ENCODE measurements at regions not wholly inside any gene's neighbourhood (a gene's known extent, or its start where the extent isn't known, plus 50 kb on each side); places are given as distances from the start of the nearest gene placed in this dataset.
"Not testable (repeated sequence)": the region's sequence is repeated elsewhere in the genome, so short reads cannot be mapped to it uniquely, and the experiment has no call there.

DNA sequence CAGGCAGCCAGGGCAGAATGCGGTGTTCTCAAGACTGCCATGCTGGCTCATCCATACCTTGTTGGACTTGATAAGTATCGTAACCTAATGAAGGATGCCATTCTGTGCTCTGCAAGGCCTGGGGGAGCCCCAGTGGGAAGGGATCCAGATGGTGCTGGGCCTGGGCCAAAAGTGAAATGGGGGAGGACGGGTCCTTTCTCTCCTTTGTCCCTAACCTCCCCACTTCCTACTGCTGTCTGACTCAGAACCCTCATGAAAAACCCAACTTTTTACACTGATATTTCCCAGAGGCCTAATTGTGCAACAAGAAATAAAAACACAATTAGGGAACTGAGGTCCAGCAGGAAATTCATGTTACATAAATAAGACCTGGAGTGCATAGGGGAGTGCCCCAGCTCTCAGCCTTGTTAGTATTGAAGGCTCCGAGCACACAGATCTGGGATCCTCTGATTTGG lies 193.7 kb upstream of the SVIL start:
- Histone ChIP-seq H3K9me3 (no peaks in the 10 kb centered on the region), H3K4me3 (no peak overlapping the region), H3K36me3 (replicated peaks) (no peaks in the 10 kb centered on the region), H3K4me1 (no peaks in the 10 kb centered on the region), H3K27me3 (ENCODE audit: low read depth) (no peaks in the 10 kb centered on the region)
- no peak for DNase-seq (ENCODE audit: low spot score in 2 of 2)
- in situ Hi-C loops (cut with MboI; ENCODE audit: low sequenced_read_pairs), result no loop called here

DNA sequence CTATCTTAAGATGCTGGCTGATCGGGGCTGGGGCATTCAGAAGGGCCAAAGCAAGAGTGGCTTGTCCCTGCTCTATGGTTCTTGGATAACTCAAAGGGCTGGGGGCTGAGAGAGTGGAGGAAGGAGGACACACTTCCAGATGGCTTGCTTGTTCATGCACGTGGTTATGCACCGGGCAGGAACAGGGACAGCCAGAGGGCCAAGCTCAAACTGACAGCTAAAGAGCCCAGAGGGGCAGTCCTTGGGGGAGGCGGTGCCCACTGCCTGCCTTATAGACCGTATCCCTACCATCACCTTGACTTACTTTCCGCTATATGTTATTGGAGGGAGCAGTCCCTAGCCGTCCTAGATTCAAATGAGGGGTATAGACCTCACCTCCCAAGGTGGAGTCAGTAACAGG lies 192.7 kb upstream of the SVIL start:
- in situ Hi-C loops (cut with MboI; ENCODE audit: low sequenced_read_pairs), result no loop called here

DNA sequence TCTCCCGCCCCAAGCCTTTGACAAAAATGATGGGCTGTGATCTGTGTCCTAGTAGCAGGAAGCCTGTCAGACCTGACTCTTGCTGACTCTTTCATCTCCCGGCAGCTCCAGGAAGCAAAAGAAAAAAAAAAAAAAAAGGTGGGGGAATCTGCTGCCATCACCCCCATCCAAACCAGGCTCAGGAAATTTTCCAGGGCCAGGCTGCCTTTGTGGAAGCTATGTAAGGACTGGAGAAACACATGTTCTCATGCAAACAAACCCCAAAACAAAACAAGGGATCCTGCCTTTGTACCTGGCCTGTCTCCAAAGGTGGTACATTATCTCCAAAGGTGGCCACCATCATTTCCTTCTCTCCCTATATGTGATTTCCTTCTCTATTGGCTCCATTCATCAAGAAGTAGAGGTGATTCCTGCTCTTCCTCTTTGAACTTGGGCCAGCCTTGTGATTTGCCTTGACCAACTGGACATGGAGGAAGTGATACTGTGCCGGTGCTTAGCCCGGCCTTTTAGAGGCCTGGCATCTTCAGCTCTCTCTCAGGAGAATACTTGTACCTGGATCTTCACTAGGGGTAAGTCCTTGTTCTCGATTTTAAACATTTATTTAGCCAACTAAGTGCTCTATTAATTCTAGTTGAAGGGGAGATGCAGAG lies 192.2 kb upstream of the SVIL start:
- Histone ChIP-seq H3K9me3 (no peaks in the 10 kb centered on the region), H3K4me3 (no peak overlapping the region), H3K4me1 (no peaks in the 10 kb centered on the region), H3K27me3 (ENCODE audit: low read depth) (no peaks in the 10 kb centered on the region), H3K36me3 (replicated peaks) (no peaks in the 10 kb centered on the region)
- in situ Hi-C loops (cut with MboI; ENCODE audit: low sequenced_read_pairs), result no loop called here
- no peak for DNase-seq (ENCODE audit: low spot score in 2 of 2)

More for the DNA sequence above, 192.7 kb upstream of the SVIL start:
- Histone ChIP-seq H3K9me3 (no peaks in the 10 kb centered on the region), H3K4me1 (no peaks in the 10 kb centered on the region), H3K36me3 (replicated peaks) (no peaks in the 10 kb centered on the region), H3K27me3 (ENCODE audit: low read depth) (no peaks in the 10 kb centered on the region), H3K4me3 (no peak overlapping the region)
- no peak for DNase-seq (ENCODE audit: low spot score in 2 of 2)

DNA sequence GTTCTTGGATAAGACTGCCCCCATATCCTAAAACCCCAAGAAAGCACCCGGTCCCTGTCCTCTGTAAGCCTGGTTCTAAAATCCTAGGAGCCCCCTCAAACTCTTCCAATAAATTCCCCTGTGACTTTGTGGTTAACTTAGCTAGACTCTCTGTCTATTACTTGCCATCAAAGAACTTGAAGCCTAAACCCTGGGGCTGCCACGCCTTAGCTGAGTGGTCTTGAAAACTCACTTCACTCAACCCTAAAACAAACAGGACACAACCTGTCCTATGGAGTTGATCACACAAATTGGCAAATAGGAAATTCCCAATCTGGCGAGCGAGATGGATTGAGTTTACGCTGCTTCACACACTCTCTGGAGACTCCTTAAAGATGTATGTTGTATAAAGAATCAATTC lies 191.4 kb upstream of the SVIL start:
- no peaks in the 10 kb centered on the region for H3K27me3 ChIP-seq (ENCODE audit: low read depth)
- no peak overlapping the region for H3K4me3 ChIP-seq
- H3K36me3 ChIP-seq (replicated peaks), result no peaks in the 10 kb centered on the region
- no peak for DNase-seq (ENCODE audit: low spot score in 2 of 2)
- no peaks in the 10 kb centered on the region for H3K9me3 ChIP-seq
- in situ Hi-C loops (cut with MboI; ENCODE audit: low sequenced_read_pairs), result no loop called here
- no peaks in the 10 kb centered on the region for H3K4me1 ChIP-seq

DNA sequence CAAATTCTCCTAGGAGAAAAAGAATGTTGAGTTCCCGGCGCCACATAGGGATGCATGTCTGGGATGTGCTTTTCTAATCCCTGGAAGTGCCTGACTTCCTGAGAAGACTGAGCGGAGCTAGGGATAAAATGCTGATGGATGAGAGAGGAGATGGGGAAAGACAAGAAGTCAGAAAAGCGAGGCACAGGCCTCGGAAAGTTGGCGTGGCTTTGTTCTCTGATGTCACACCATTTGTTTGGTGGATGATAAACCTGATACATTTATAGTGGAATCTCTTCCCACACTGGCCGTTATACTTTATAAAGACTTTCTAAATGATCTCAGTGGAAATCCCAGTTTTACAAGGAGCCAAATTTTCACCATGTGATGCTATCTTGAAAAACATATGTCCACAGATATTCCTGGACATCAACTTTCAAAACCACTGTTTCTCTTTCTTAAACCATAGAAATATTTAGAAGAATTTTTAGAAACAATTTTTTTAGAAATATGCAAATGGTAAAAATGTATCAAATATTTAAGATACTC lies 188.8 kb upstream of the SVIL start:
- Histone ChIP-seq H3K4me3 (no peak overlapping the region), H3K4me1 (no peaks in the 10 kb centered on the region), H3K36me3 (replicated peaks) (no peaks in the 10 kb centered on the region), H3K27me3 (ENCODE audit: low read depth) (no peaks in the 10 kb centered on the region), H3K9me3 (no peaks in the 10 kb centered on the region)
- DNase-seq (ENCODE audit: low spot score in 2 of 2), result no peak
- in situ Hi-C loops (cut with MboI; ENCODE audit: low sequenced_read_pairs), result no loop called here

DNA sequence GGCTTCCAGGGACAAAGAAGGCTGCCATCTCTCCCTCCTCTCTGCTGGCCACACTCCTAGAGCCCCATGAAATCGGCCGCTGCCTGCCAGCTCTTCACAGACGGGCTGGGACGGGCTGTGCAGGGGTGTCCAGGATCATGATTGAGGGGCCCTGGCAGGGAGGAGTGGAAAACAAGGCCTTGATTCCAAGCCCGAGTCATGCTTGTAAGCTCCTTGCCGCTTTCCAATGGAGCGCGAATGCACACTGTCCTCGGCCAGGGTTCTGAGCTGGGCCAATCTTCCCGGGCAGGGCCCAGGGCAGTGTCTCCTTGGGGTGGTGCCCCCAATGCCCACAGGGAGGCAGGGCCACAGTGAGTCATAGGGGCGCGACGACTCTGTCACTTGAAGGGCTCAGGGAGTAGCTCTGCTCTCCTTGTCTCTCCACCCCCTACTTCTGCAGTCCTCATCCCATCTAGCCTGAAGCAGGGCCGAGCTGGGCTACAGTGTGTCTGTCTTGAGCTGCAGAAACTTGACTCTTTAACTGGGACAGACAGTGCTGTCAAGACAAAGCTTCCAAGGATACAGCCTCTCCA lies 186.2 kb upstream of the SVIL start:
- Histone ChIP-seq H3K4me1 (no peaks in the 10 kb centered on the region), H3K27me3 (ENCODE audit: low read depth) (no peaks in the 10 kb centered on the region), H3K4me3 (no peak overlapping the region), H3K36me3 (replicated peaks) (no peaks in the 10 kb centered on the region), H3K9me3 (no peaks in the 10 kb centered on the region)
- no peak for DNase-seq (ENCODE audit: low spot score in 2 of 2)
- in situ Hi-C loops (cut with MboI; ENCODE audit: low sequenced_read_pairs), result no loop called here

DNA sequence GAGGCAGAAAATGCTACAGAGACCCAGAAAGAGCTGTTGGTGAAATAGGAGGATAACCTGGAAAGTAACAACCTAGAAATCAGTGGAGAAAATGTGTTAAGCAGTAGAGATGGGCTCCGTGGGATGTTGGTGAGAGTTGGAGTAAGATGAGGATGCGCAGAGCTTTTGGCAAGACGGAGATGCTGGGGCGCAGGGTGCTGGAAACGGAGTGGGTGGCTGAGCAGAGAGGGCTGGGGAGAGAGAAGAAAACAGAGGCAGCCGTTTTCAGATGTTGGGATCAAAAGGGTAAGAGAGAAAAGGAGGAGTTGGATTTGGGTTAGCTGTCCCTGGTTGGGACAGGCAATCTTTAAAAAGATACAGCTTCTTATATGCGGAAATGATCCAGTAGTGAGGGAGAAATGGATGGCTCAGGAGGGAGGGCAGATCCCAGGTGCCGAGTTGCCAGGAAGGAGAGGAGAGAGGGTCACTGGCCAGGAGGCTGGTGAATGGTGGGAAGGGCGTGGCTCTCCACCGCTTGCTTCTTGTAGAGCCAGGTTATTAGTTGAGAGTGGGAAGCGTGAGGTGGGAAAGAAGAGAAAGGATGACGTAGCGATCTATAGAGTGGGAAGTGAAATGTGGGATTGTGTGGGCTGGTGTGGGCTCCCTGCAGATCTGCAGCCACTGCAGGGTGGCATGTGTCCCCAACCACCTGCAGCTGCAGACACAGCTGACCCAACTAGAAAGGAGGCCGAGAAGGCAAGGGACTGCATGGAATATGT lies 182.2 kb upstream of the SVIL start:
- DNase-seq (ENCODE audit: low spot score in 2 of 2), result no peak

DNA sequence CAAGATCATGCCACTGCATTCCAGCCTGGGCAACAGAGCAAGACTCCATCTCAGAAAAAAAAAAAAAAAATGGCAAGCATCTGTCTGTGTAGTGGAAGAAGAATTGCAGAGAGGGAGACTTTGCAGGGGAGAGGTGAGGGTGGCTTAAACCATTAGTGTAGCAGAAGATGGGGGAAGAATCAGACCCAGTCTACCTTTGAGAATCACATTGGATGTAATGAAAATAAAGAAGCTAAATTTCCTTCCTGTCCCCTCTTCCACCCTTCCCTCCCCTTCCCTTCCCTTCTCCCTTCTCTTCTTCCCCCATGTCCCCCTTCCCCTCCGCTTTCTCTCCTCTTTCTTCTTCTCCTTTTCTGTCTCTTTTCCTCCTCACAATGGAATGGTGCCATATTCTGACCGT lies 180.8 kb upstream of the SVIL start:
- in situ Hi-C loops (cut with MboI; ENCODE audit: low sequenced_read_pairs), result no loop called here
- no peak for DNase-seq (ENCODE audit: low spot score in 2 of 2)
- Histone ChIP-seq H3K4me3 (no peak overlapping the region), H3K4me1 (no peaks in the 10 kb centered on the region), H3K9me3 (no peaks in the 10 kb centered on the region), H3K36me3 (replicated peaks) (no peaks in the 10 kb centered on the region), H3K27me3 (ENCODE audit: low read depth) (no peaks in the 10 kb centered on the region; the same call in 1 of the 2 replicates)

More for the DNA sequence above, 182.2 kb upstream of the SVIL start:
- no peaks in the 10 kb centered on the region for H3K9me3 ChIP-seq
- H3K4me1 ChIP-seq, result no peaks in the 10 kb centered on the region
- H3K36me3 ChIP-seq (replicated peaks), result no peaks in the 10 kb centered on the region
- H3K27me3 ChIP-seq (ENCODE audit: low read depth), result no peaks in the 10 kb centered on the region
- in situ Hi-C loops (cut with MboI; ENCODE audit: low sequenced_read_pairs), result no loop called here
- no peak overlapping the region for H3K4me3 ChIP-seq

DNA sequence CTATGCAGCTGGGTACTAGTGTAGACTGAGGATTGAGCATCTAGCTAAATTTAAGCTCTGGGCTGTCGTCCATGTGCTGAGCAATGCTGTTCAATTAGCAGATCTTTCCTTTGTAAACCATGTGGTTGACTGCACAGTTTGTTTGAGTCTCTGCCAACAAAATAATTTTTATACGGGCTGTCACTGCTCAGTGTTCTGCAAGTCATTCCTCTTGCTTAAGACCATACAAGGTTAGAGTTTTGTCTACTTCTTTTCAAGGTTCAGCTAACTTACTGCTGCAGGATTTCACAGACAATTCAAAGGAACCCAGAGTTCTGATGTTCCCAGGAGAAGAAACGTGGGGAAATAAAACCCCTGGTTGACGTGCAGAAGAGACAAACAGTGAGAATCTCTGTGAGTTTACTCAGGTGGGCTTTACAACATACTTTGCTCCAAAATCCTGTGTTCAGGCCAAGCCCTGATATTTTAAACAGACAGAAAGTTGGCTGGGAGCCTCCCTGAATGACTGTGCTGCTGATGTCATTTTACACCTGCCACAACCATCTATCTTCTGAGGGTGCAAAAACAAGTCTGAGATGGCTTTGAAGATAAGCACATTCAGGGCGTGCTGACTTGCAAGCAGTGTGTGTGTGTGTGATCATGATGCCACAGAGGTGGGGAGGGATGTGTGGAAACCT lies 177.1 kb upstream of the SVIL start:
- in situ Hi-C loops (cut with MboI; ENCODE audit: low sequenced_read_pairs), result no loop called here
- Histone ChIP-seq H3K4me1 (no peaks in the 10 kb centered on the region), H3K4me3 (no peak overlapping the region), H3K9me3 (no peaks in the 10 kb centered on the region), H3K36me3 (replicated peaks) (no peaks in the 10 kb centered on the region), H3K27me3 (ENCODE audit: low read depth) (no peaks in the 10 kb centered on the region; the same call in none of the 2 replicates)
- DNase-seq (ENCODE audit: low spot score in 2 of 2), result no peak

DNA sequence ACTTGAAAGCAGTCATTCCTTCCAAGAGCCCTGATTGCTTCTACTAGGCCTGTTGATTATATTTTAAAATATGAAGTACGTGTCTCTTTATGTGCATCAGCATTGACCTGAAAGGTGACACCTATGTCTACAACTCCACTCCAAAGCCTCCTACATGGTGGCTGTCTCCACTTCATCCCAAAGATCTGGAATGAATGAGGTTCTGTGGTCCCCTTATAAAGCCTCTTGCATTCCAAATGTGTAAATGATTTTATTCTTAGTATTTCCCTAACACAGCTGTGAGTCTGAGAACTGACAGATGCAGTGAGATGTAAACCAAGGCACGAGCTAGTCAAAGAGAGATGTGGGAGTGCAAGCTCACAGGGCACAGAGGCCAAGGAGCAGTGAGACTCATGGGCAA lies 176.0 kb upstream of the SVIL start:
- Histone ChIP-seq H3K36me3 (replicated peaks) (no peaks in the 10 kb centered on the region), H3K9me3 (no peaks in the 10 kb centered on the region), H3K4me1 (no peaks in the 10 kb centered on the region), H3K4me3 (no peak overlapping the region), H3K27me3 (ENCODE audit: low read depth) (no peaks in the 10 kb centered on the region; the same call in none of the 2 replicates)
- no peak for DNase-seq (ENCODE audit: low spot score in 2 of 2)
- in situ Hi-C loops (cut with MboI; ENCODE audit: low sequenced_read_pairs), result no loop called here

DNA sequence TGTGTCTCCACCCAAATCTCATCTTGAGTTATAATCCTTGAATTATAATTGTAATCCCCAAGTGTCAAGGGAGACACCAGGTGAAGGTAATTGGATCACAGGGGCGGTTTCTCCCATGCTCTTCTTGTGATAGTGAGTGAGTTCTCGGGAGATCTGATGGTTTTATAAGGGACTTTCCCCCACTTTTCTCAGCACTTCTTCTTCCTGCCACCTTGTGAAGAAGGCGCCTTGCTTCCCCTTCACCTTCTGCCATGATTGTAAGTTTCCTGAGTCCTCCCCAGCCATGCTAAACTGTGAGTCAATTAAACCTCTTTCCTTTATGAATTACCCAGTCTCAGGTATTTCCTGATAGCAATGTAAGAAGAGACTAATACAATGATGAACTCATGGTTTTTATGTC lies 175.5 kb upstream of the SVIL start:
- in situ Hi-C loops (cut with MboI; ENCODE audit: low sequenced_read_pairs); DNase-seq (ENCODE audit: low spot score in 2 of 2); H3K36me3 ChIP-seq (replicated peaks); H3K27me3 ChIP-seq (ENCODE audit: low read depth); H3K9me3 ChIP-seq; H3K4me3 ChIP-seq; H3K4me1 ChIP-seq: not testable (repeated sequence)

DNA sequence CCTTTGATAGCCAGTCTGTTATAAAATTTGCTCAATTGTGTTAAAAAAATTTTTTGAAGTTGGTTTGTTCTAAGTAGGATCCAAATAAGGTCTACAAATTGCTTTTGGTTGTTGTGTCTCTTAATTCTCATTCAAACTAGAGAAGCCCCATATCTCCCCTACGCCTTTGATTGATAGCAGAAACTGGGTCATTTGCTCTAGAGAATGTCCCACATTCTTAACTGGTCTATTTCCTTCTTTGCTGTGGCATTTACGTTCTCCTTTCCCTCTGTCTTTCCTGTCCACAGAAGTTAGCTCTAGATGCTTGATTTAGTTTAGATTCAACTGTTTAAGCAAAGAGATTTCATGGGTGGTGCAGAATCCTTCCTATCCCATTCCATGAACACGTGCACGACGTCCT lies 174.6 kb upstream of the SVIL start:
- no peak for DNase-seq (ENCODE audit: low spot score in 2 of 2)
- in situ Hi-C loops (cut with MboI; ENCODE audit: low sequenced_read_pairs), result no loop called here
- no peaks in the 10 kb centered on the region for H3K9me3 ChIP-seq
- no peaks in the 10 kb centered on the region for H3K4me1 ChIP-seq
- H3K27me3 ChIP-seq (ENCODE audit: low read depth), result no peaks in the 10 kb centered on the region; the same call in none of the 2 replicates
- H3K36me3 ChIP-seq (replicated peaks), result no peaks in the 10 kb centered on the region
- no peak overlapping the region for H3K4me3 ChIP-seq

DNA sequence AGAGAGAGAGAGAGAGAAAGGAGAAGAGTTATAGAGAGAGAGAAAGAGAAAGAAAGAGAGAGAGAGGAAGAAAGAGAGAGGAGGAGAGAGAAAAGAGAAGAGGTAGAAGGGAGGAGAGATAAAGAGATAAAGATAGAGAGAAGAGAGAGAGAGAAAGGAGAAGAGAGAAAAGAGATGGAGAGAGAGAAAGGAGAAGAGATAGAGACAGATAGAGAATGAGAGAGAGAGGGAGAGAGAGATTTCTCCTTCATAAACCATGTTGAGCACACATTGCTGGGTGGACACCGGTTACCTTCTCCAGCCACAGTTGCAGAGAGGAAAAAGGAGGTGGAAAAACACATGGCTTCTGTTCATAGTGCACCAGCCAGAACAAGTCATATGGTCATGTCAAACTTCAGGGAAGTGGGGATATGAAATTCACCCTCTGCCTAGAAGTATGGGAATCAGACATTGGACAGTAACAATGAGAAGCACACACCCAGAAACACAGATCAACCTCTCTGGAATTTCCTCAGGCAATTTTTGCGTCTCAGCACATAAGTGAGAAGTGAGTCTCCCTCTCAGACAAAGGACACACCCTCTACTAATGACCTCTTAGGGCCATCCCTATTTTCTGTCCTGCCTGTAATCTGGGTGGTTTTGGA lies 172.5 kb upstream of the SVIL start:
- Histone ChIP-seq H3K4me3 (no peak overlapping the region), H3K9me3 (no peaks in the 10 kb centered on the region), H3K27me3 (ENCODE audit: low read depth) (no peaks in the 10 kb centered on the region; the same call in none of the 2 replicates), H3K4me1 (no peaks in the 10 kb centered on the region), H3K36me3 (replicated peaks) (no peaks in the 10 kb centered on the region)
- DNase-seq (ENCODE audit: low spot score in 2 of 2), result no peak
- in situ Hi-C loops (cut with MboI; ENCODE audit: low sequenced_read_pairs), result no loop called here

Data from HAP-1 (cell line).